ENCODE measurements at regions not wholly inside any gene's neighbourhood (a gene's known extent, or its start where the extent isn't known, plus 50 kb on each side); places are given as distances from the start of the nearest gene placed in this dataset.
A peak's percentile ranks its signal among the peaks of the same experiment; 100 is the strongest.

DNA sequence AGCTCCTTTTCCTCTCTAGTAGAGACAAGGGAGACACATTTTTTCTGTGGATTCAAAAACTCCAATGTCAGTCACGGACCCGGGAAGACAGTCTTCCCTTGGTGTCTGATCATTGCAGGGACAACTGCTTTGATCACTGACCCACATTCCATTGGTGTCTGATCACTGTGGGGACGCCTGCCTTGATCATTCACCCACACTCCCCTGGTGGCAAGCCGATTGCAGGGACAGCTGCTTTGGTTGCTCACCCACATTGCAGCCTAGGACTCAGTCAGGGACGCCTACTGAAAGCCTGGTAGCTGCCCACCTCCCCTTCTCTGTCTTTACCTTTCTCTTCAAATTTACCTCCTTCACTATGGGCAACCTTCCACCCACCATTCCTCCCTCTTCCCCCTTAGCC is 206.6 kb upstream of the DUSP10 start:
- Histone ChIP-seq H3K9ac (ENCODE audit: low read depth, low read length) (no peak overlapping the region), H2AFZ (ENCODE audit: low read depth, low read length) (no peak overlapping the region), H3K4me3 (ENCODE audit: low read depth in 1 of 2, low read length in 2 of 2) (no peak overlapping the region), H3K36me3 (ENCODE audit: insufficient read depth, low read length) (no peaks in the 10 kb centered on the region), H3K27ac (ENCODE audit: low read length) (no peak overlapping the region), H3K4me2 (ENCODE audit: insufficient read depth, low read length) (no peak overlapping the region), H3K9me3 (ENCODE audit: insufficient read depth, low read length, severe bottlenecking) (peaks cover 14% of the 10 kb centered on the region), H3K4me1 (ENCODE audit: insufficient read depth, low read length) (peaks cover 6% of the 10 kb centered on the region), H3K79me2 (ENCODE audit: insufficient read depth, low read length) (no peaks in the 10 kb centered on the region), H4K20me1 (ENCODE audit: insufficient read depth, low read length) (no peaks in the 10 kb centered on the region), H3K27me3 (ENCODE audit: insufficient read depth, low read length, poor library complexity) (no peaks in the 10 kb centered on the region)
- TF ChIP-seq, protein P1, sequence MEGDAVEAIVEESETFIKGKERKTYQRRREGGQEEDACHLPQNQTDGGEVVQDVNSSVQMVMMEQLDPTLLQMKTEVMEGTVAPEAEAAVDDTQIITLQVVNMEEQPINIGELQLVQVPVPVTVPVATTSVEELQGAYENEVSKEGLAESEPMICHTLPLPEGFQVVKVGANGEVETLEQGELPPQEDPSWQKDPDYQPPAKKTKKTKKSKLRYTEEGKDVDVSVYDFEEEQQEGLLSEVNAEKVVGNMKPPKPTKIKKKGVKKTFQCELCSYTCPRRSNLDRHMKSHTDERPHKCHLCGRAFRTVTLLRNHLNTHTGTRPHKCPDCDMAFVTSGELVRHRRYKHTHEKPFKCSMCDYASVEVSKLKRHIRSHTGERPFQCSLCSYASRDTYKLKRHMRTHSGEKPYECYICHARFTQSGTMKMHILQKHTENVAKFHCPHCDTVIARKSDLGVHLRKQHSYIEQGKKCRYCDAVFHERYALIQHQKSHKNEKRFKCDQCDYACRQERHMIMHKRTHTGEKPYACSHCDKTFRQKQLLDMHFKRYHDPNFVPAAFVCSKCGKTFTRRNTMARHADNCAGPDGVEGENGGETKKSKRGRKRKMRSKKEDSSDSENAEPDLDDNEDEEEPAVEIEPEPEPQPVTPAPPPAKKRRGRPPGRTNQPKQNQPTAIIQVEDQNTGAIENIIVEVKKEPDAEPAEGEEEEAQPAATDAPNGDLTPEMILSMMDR (IDR thresholded peaks at IDR 0.05; ENCODE audit: borderline replicate concordance, extremely low read depth, low read length, poor library complexity, severe bottlenecking) = no peak
- TF ChIP-seq EZH2 (IDR thresholded peaks at IDR 0.05; ENCODE audit: borderline replicate concordance, low read depth, low read length, severe bottlenecking) = no peak
- ATAC-seq (ENCODE audit: insufficient read depth, low read depth) (no peak), DNase-seq (no peak)

DNA sequence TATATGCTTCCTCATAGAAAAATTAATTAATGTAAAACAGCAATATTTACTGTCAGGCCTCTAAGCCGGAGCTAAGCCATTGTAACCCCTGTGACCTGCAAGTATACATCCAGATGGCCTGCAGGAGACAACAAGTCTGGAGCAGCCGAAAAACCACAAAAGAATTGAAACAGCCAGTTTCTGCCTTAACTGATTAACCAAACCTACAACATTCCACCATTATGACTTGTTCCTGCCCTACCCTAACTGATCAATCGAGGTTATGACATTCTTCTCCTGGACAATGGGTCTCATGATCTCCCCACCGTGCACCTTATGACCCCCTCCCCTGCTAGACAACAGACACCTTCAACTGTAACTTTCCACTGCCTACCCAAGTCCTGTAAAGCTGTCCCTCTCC is 205.8 kb upstream of the DUSP10 start:
- Histone ChIP-seq H3K4me2 (ENCODE audit: insufficient read depth, low read length) (no peak overlapping the region), H3K27ac (ENCODE audit: low read length) (no peak overlapping the region; the same call in 1 of the 2 replicates), H3K9me3 (ENCODE audit: insufficient read depth, low read length, severe bottlenecking) (peaks cover 14% of the 10 kb centered on the region), H3K27me3 (ENCODE audit: insufficient read depth, low read length, poor library complexity) (no peaks in the 10 kb centered on the region), H3K79me2 (ENCODE audit: insufficient read depth, low read length) (no peaks in the 10 kb centered on the region), H3K4me1 (ENCODE audit: insufficient read depth, low read length) (peaks cover 6% of the 10 kb centered on the region), H4K20me1 (ENCODE audit: insufficient read depth, low read length) (no peaks in the 10 kb centered on the region), H3K36me3 (ENCODE audit: insufficient read depth, low read length) (no peaks in the 10 kb centered on the region), H3K9ac (ENCODE audit: low read depth, low read length) (no peak overlapping the region), H3K4me3 (ENCODE audit: low read depth in 1 of 2, low read length in 2 of 2) (no peak overlapping the region), H2AFZ (ENCODE audit: low read depth, low read length) (peak overlapping the region; percentile 14; the same call in 1 of the 2 replicates)
- DNase-seq (no peak), ATAC-seq (ENCODE audit: insufficient read depth, low read depth) (no peak)
- TF ChIP-seq, protein P1 (IDR thresholded peaks at IDR 0.05; ENCODE audit: borderline replicate concordance, extremely low read depth, low read length, poor library complexity, severe bottlenecking) = no peak
- no peak for TF ChIP-seq EZH2 (IDR thresholded peaks at IDR 0.05; ENCODE audit: borderline replicate concordance, low read depth, low read length, severe bottlenecking)

DNA sequence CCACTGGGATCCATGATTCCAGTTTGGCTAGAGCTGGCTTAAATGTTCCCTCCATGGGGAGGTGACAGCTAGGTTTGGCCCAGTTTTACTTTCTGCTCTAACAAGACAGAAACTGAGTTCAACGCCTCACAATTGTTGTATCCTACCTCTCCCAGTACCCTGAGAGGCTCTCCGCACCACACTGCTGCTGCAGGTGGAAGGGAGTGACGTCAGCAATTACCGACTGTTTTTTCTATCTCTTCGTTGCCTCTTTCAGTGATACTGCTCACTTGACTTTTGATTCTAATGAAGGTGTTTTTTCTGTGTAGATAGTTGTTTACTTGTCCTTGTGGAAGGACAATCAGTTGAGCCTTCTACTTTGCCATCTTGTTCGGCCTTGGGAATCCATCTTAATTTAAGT is 204.9 kb upstream of the DUSP10 start:
- Histone ChIP-seq H3K27ac (ENCODE audit: low read length) (no peak overlapping the region), H3K9ac (ENCODE audit: low read depth, low read length) (no peak overlapping the region), H3K9me3 (ENCODE audit: insufficient read depth, low read length, severe bottlenecking) (peaks cover 14% of the 10 kb centered on the region), H3K4me3 (ENCODE audit: low read depth in 1 of 2, low read length in 2 of 2) (no peak overlapping the region), H2AFZ (ENCODE audit: low read depth, low read length) (no peak overlapping the region), H3K4me1 (ENCODE audit: insufficient read depth, low read length) (peaks cover 6% of the 10 kb centered on the region), H3K79me2 (ENCODE audit: insufficient read depth, low read length) (no peaks in the 10 kb centered on the region), H3K27me3 (ENCODE audit: insufficient read depth, low read length, poor library complexity) (no peaks in the 10 kb centered on the region), H3K4me2 (ENCODE audit: insufficient read depth, low read length) (no peak overlapping the region), H4K20me1 (ENCODE audit: insufficient read depth, low read length) (no peaks in the 10 kb centered on the region), H3K36me3 (ENCODE audit: insufficient read depth, low read length) (no peaks in the 10 kb centered on the region)
- no peak for ATAC-seq (ENCODE audit: insufficient read depth, low read depth)
- TF ChIP-seq EZH2 (IDR thresholded peaks at IDR 0.05; ENCODE audit: borderline replicate concordance, low read depth, low read length, severe bottlenecking) = no peak
- TF ChIP-seq, protein P1 (IDR thresholded peaks at IDR 0.05; ENCODE audit: borderline replicate concordance, extremely low read depth, low read length, poor library complexity, severe bottlenecking) = no peak
- no peak for DNase-seq

DNA sequence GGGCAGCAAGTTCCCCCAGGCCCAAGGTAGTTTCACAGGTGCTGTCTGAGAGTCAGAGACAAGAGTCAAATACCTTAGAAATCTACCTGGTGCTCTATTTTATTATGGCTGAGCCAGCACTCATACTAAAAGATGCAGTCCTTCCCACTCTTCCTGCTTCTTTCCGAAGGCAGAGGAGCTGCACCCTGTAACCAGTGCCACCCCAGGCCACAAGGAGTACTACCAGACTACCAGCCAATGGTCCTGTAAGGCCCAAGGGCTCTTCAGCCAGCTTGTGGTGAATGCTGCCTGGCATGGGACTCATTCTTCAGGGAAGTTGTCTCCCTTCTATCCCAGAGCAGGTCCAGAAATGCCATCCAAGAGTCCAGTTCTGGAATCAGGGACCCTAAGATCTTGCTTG is 203.8 kb upstream of the DUSP10 start:
- no peaks in the 10 kb centered on the region for H4K20me1 ChIP-seq (ENCODE audit: insufficient read depth, low read length)
- no peak overlapping the region for H3K27ac ChIP-seq (ENCODE audit: low read length)
- peaks cover 6% of the 10 kb centered on the region for H3K4me1 ChIP-seq (ENCODE audit: insufficient read depth, low read length)
- no peak overlapping the region for H3K9ac ChIP-seq (ENCODE audit: low read depth, low read length)
- TF ChIP-seq, protein P1 (IDR thresholded peaks at IDR 0.05; ENCODE audit: borderline replicate concordance, extremely low read depth, low read length, poor library complexity, severe bottlenecking) = no peak
- no peak for TF ChIP-seq EZH2 (IDR thresholded peaks at IDR 0.05; ENCODE audit: borderline replicate concordance, low read depth, low read length, severe bottlenecking)
- peaks cover 14% of the 10 kb centered on the region for H3K9me3 ChIP-seq (ENCODE audit: insufficient read depth, low read length, severe bottlenecking)
- ATAC-seq (ENCODE audit: insufficient read depth, low read depth) (no peak), DNase-seq (no peak)
- H3K36me3 ChIP-seq (ENCODE audit: insufficient read depth, low read length) = no peaks in the 10 kb centered on the region
- no peak overlapping the region for H2AFZ ChIP-seq (ENCODE audit: low read depth, low read length)
- H3K27me3 ChIP-seq (ENCODE audit: insufficient read depth, low read length, poor library complexity) = no peaks in the 10 kb centered on the region
- no peak overlapping the region for H3K4me3 ChIP-seq (ENCODE audit: low read depth in 1 of 2, low read length in 2 of 2)
- no peak overlapping the region for H3K4me2 ChIP-seq (ENCODE audit: insufficient read depth, low read length)
- no peaks in the 10 kb centered on the region for H3K79me2 ChIP-seq (ENCODE audit: insufficient read depth, low read length)

All from DND-41 (cell line).